Upper lobe of left lung (tissue), 6 donors: ENCODE measurements at regions not wholly inside any gene's neighbourhood (a gene's known extent, or its start where the extent isn't known, plus 50 kb on each side); places are given as distances from the start of the nearest gene placed in this dataset.
"Not testable (repeated sequence)": the region's sequence is repeated elsewhere in the genome, so short reads cannot be mapped to it uniquely, and the experiment has no call there.

Experiments used
- ATAC-seq, 2 donors: fragments of 200-7000 bp; cut with Tn5 transposase; one replicate each; pipeline ENCODE4 v1.9.1; 2022; ENCODE audit warnings: mild to moderate bottlenecking in 2 of 2, moderate library complexity in 2 of 2; ENCODE audit not compliant: low FRiP score in 2 of 2
- DNase-seq, 2 donors: peaks; one replicate each; pipeline ENCODE4 v3.0.0-alpha.2; 2019 to 2020
- H3K27ac ChIP-seq, 4 donors: fragments of 200-600 bp; sonication (generic); one replicate each; pipeline ENCODE4 v1.5.1; 2016 to 2019
- H3K27me3 ChIP-seq, 4 donors: fragments of 200-600 bp; sonication (generic); one replicate each; pipeline ENCODE4 v1.5.1; 2017 to 2019
- H3K36me3 ChIP-seq, 4 donors: fragments of 200-600 bp; sonication (generic); one replicate each; pipeline ENCODE4 v1.5.1; 2016 to 2019
- H3K4me1 ChIP-seq, 4 donors: fragments of 200-600 bp; sonication (generic); one replicate each; pipeline ENCODE4 v1.5.1; 2018 to 2019
- H3K4me3 ChIP-seq, 4 donors: fragments of 200-600 bp; sonication (generic); one replicate each; pipeline ENCODE4 v1.5.1; 2017 to 2019; ENCODE audit warnings: mild to moderate bottlenecking in 2 of 4, moderate library complexity in 1 of 4
- H3K9me3 ChIP-seq, 4 donors: fragments of 200-600 bp; sonication (generic); one replicate each; pipeline ENCODE4 v1.5.1; 2018 to 2019
- EP300 ChIP-seq, 4 donors: sonication (generic); formaldehyde crosslinking; IDR thresholded peaks; one replicate each; pipeline ENCODE4 v1.5.1; 2017; ENCODE audit warnings: antibody characterized with exemption in 4 of 4, control low read depth in 2 of 4
- POLR2A ChIP-seq, 4 donors: fragments of 450-650 bp; IDR thresholded peaks; one replicate each; pipeline ENCODE4 v1.5.1; 2016 to 2017; ENCODE audit warnings: antibody characterized with exemption in 4 of 4, mild to moderate bottlenecking in 2 of 4
- POLR2AphosphoS5 ChIP-seq, 2 donors: sonication (generic); formaldehyde crosslinking; IDR thresholded peaks; one replicate each; pipeline ENCODE4 v1.5.1; 2017; ENCODE audit warnings: antibody characterized with exemption in 2 of 2
- WGBS, 2 donors: methylation state at CpG; one replicate each; pipeline ENCODE4 v1.1.5; 2017 to 2018; 5-methylcytosine and 5-hydroxymethylcytosine counted together
- TF ChIP-seq, protein P1 (sequence below), 6 experiments: fragments of 450-650 bp in 4 of 6; fragments of 200-600 bp in 2 of 6; sonication (generic) in 2 of 6; IDR thresholded peaks; one replicate each; pipeline ENCODE4 v1.5.1; 2016 to 2019; ENCODE audit warnings: antibody characterized with exemption in 6 of 6
- donor health status: DM: no; HTN: no; CAD: no; lungs with moderate emphysema.
- donor health status: DM: no; HTN: yes; CAD: no; lungs with severe emphysema.

GRCh38 chr12:47610686-47611252 lies 95.1 kb downstream of the RPAP3 start:
- H3K27ac ChIP-seq = no peak overlapping the region
- TF ChIP-seq POLR2A (IDR thresholded peaks at IDR 0.05) (no peak), POLR2AphosphoS5 (IDR thresholded peaks at IDR 0.05) (no peak), EP300 (IDR thresholded peaks at IDR 0.05) (no peak)
- TF ChIP-seq, protein P1, sequence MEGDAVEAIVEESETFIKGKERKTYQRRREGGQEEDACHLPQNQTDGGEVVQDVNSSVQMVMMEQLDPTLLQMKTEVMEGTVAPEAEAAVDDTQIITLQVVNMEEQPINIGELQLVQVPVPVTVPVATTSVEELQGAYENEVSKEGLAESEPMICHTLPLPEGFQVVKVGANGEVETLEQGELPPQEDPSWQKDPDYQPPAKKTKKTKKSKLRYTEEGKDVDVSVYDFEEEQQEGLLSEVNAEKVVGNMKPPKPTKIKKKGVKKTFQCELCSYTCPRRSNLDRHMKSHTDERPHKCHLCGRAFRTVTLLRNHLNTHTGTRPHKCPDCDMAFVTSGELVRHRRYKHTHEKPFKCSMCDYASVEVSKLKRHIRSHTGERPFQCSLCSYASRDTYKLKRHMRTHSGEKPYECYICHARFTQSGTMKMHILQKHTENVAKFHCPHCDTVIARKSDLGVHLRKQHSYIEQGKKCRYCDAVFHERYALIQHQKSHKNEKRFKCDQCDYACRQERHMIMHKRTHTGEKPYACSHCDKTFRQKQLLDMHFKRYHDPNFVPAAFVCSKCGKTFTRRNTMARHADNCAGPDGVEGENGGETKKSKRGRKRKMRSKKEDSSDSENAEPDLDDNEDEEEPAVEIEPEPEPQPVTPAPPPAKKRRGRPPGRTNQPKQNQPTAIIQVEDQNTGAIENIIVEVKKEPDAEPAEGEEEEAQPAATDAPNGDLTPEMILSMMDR (IDR thresholded peaks at IDR 0.05) = no peak
- no peaks in the 10 kb centered on the region for H3K27me3 ChIP-seq
- DNase-seq = no peak
- peaks cover 0 to 19% (median 14%) of the 10 kb centered on the region in 4 donors for H3K9me3 ChIP-seq
- 97 to 100% methylated on average over 1 of the region's 1 CpG for WGBS, 2 donors
- no peak overlapping the region for H3K4me3 ChIP-seq
- no peak for ATAC-seq
- no peaks in the 10 kb centered on the region for H3K4me1 ChIP-seq
- no peaks in the 10 kb centered on the region for H3K36me3 ChIP-seq

- no peaks in the 10 kb centered on the region for H3K27me3 ChIP-seq
- H3K36me3 ChIP-seq = no peaks in the 10 kb centered on the region
- peaks cover 0 to 19% (median 14%) of the 10 kb centered on the region in 4 donors for H3K9me3 ChIP-seq
- H3K4me3 ChIP-seq = no peak overlapping the region
- TF ChIP-seq, protein P1 (IDR thresholded peaks at IDR 0.05) = no peak
- TF ChIP-seq EP300 (IDR thresholded peaks at IDR 0.05) = no peak
- TF ChIP-seq POLR2AphosphoS5 (IDR thresholded peaks at IDR 0.05) = no peak
- H3K27ac ChIP-seq = no peak overlapping the region
- no peak for ATAC-seq
- no peaks in the 10 kb centered on the region for H3K4me1 ChIP-seq
- whole genome bisulfite sequencing, 2 donors = 94 to 96% methylated on average over 3 of the region's 3 CpGs
- no peak for DNase-seq
Observed at GRCh38 chr12:47609806-47610205, 96.0 kb downstream of the RPAP3 start.

GRCh38 chr12:47608671-47609070 lies 97.2 kb downstream of the RPAP3 start:
- H3K4me1 ChIP-seq, H3K27me3 ChIP-seq, H3K36me3 ChIP-seq, H3K4me3 ChIP-seq: not testable (repeated sequence)
- peaks cover 0 to 19% (median 14%) of the 10 kb centered on the region in 4 donors for H3K9me3 ChIP-seq
- peak overlapping the region in 2 of 4 donors; percentile 3 to 59 for H3K27ac ChIP-seq
- DNase-seq (peak in 1 of 2 donors; percentile 29), ATAC-seq (peak in 1 of 2 donors; percentile 61)
- 57 to 78% methylated on average over 4 of the region's 4 CpGs for WGBS, 2 donors

DNA sequence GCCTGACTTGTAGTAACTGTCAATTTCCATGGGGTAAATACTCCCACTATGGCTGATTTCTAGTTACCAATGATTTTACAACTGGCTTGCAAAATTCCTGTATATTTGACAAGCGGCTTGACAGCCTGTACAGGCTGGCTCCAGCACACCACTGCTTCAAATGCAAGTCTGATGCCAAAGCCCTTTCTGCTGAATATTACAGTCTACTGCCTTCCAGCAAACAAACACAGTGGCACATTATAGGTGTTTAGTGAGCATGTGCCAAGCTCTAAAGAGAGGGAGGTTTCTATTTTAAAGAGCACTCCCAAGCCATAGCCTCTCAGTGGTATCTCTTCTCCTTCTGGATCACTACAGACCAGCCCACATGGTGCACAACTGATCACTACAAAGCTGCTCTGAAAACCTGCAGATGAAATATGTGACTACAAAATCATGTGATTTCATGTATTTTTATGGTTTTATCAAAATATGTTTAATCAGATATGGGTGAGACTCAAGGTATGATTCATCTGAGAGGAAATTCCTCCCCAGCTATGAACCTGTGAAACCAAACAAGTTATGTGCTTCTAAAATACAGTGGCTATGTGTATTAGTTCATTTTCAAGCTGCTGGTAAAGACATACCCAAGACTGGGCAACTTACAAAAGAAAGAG lies 101.5 kb downstream of the RPAP3 start:
- WGBS, 2 donors = 100% methylated on average over 1 of the region's 1 CpG
- Histone ChIP-seq H3K27ac (no peak overlapping the region), H3K4me3 (no peak overlapping the region), H3K4me1 (no peaks in the 10 kb centered on the region), H3K36me3 (no peaks in the 10 kb centered on the region), H3K27me3 (no peaks in the 10 kb centered on the region), H3K9me3 (peaks cover 0 to 11% (median 4%) of the 10 kb centered on the region in 4 donors)
- TF ChIP-seq POLR2AphosphoS5 (IDR thresholded peaks at IDR 0.05) (no peak), POLR2A (IDR thresholded peaks at IDR 0.05) (no peak), EP300 (IDR thresholded peaks at IDR 0.05) (no peak)
- TF ChIP-seq, protein P1 (IDR thresholded peaks at IDR 0.05) = no peak
- DNase-seq (no peak), ATAC-seq (no peak)

- no peak for DNase-seq
Observed at GRCh38 chr12:47602949-47603558, 102.8 kb downstream of the RPAP3 start.

More at GRCh38 chr12:47602949-47603558, 102.8 kb downstream of the RPAP3 start:
- Histone ChIP-seq H3K27ac (no peak overlapping the region), H3K4me1 (no peaks in the 10 kb centered on the region), H3K4me3 (no peak overlapping the region), H3K27me3 (no peaks in the 10 kb centered on the region), H3K36me3 (no peaks in the 10 kb centered on the region), H3K9me3 (peaks cover 0 to 11% (median 4%) of the 10 kb centered on the region in 4 donors)
- 84 to 86% methylated on average over 11 of the region's 11 CpGs for WGBS, 2 donors
- no peak for ATAC-seq
- TF ChIP-seq POLR2A (IDR thresholded peaks at IDR 0.05) (no peak), POLR2AphosphoS5 (IDR thresholded peaks at IDR 0.05) (no peak), EP300 (IDR thresholded peaks at IDR 0.05) (no peak)
- TF ChIP-seq, protein P1 (IDR thresholded peaks at IDR 0.05) = no peak
